Activated naive CD4-positive, alpha-beta T cell treated with anti-CD3 and anti-CD28 coated beads for 36 hours (primary cell): ENCODE measurements at regions not wholly inside any gene's neighbourhood (a gene's known extent, or its start where the extent isn't known, plus 50 kb on each side); places are given as distances from the start of the nearest gene placed in this dataset.
A peak's percentile ranks its signal among the peaks of the same experiment; 100 is the strongest.

Experiments used
- CTCF ChIA-PET: fragments of 350-600 bp; sonication (Branson Sonifier 250); formaldehyde crosslinking; loops from one replicate; lab custom pipeline; 2021; ENCODE audit warnings: antibody characterized with exemption; lab: Charles Lee
- DNase-seq: peaks from one replicate; pipeline ENCODE4 v3.0.0-alpha.2; 2020
- H3K27ac Mint-ChIP-seq: one replicate; pipeline ENCODE4 v1.8.0; 2021; ENCODE audit warnings: mild to moderate bottlenecking, mixed read lengths
- H3K27me3 Mint-ChIP-seq: one replicate; pipeline ENCODE4 v1.8.0; 2021; ENCODE audit warnings: low read depth, mixed read lengths
- H3K36me3 Mint-ChIP-seq: one replicate; pipeline ENCODE4 v1.8.0; 2021; ENCODE audit warnings: low read depth, mixed read lengths
- H3K4me1 Mint-ChIP-seq: one replicate; pipeline ENCODE4 v1.8.0; 2021; ENCODE audit warnings: low read depth, mixed read lengths
- H3K4me3 Mint-ChIP-seq: one replicate; pipeline ENCODE4 v1.8.0; 2021; ENCODE audit warnings: mild to moderate bottlenecking, moderate library complexity, mixed read lengths
- H3K9me3 Mint-ChIP-seq: one replicate; pipeline ENCODE4 v1.8.0; 2021; ENCODE audit warnings: mixed read lengths
- intact Hi-C: fragments of 100-400 bp; cut with micrococcal nuclease; formaldehyde crosslinking; loops from one replicate; pipeline ENCODE4 v1.15.1; 2023

DNA sequence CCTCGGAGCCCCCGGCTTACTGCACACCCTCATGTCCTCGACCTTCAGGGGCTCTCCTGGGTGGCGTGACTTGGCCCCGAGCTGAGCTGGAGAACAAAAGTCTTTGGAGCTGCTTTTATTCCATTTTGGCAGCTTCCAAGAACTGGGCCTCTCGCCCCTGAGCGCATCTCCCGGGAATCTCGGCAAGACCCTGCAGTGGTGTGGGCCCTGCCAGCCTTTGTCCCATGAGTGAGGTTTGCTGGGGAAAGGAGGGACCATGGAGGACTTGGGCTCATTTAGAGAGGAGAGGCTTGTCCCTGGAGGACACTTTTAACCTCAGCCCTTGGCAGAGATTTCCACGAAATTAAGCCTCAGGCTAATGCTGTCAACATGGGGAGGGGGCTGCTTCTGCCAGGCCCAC, 62.3 kb upstream of the SLCO4A1 start:
- no peak overlapping the region for H3K27ac Mint-ChIP-seq
- intact Hi-C loops = no loop called here
- no peaks in the 10 kb centered on the region for H3K36me3 Mint-ChIP-seq
- no peaks in the 10 kb centered on the region for H3K9me3 Mint-ChIP-seq
- DNase-seq = no peak
- H3K4me1 Mint-ChIP-seq = peaks cover 2% of the 10 kb centered on the region
- no peak overlapping the region for H3K4me3 Mint-ChIP-seq
- peaks cover 51% of the 10 kb centered on the region for H3K27me3 Mint-ChIP-seq
- CTCF ChIA-PET = no interaction called here

DNA sequence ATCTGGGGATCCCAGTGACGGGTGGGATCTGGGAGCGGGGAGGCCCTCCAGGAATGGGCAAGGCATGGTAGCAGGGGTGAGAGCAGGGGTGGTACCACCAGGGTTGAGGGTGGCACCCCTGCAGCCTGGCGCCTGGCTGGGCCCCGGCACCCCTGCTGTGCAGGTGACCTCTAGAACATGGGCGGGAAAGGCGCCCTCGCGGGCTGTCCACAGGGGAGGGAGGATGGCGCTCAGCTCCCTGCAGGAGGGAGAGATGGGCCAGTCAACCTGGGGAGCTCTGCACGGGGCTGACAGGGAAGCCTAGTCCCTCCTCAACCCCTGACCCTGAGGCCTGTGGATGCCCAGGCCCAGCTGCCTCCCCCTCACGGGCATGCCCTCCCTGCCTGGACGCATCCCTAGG, 61.6 kb upstream of the SLCO4A1 start:
- Mint-ChIP-seq H3K27ac (no peak overlapping the region), H3K4me3 (no peak overlapping the region), H3K27me3 (peaks cover 54% of the 10 kb centered on the region), H3K4me1 (peaks cover 2% of the 10 kb centered on the region), H3K36me3 (no peaks in the 10 kb centered on the region), H3K9me3 (no peaks in the 10 kb centered on the region)
- intact Hi-C loops = no loop called here
- no peak for DNase-seq
- CTCF ChIA-PET = no interaction called here

DNA sequence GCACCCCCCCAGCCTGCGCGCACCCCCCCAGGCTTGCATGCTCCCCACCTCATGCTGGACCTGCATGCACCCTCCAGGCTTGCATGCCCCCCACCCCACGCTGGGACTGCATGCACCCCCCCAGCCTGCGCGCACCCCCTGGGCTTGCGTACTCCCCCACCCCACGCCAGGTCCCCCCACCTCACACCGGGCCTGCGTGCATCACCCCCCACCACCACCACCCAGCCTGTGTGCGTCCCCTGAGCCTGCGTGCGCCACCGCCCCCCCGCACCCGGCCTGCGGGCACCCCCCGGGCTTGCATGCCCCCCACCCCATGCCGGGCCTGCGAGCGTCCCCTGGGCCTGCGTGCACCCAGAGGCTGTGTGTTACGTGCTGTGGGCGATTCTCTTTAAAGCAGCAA, 61.0 kb upstream of the SLCO4A1 start:
- Mint-ChIP-seq H3K9me3 (no peaks in the 10 kb centered on the region), H3K27me3 (peaks cover 57% of the 10 kb centered on the region), H3K27ac (no peak overlapping the region), H3K4me3 (no peak overlapping the region), H3K4me1 (peaks cover 2% of the 10 kb centered on the region), H3K36me3 (no peaks in the 10 kb centered on the region)
- no peak for DNase-seq
- CTCF ChIA-PET = no interaction called here
- intact Hi-C loops = no loop called here

DNA sequence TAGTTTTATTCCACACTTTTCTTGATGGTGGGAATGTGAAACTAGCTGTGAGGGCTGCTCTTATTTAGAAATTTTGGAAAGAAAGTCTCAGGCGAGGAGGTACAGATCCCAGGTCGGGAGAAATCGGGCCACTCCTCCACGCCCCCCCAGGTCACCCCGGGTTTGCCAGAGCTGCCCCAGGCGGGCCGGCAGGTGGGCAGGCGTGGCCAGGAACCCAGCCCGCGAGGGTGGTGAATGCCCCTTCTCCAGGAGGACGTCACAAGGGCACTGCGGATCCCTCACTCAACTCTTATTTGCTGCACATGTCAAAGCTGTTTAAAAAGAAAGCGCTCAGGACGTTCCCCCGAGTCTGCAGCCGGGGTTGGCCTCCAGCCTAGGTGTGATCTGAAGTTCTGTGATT, 60.5 kb upstream of the SLCO4A1 start:
- no peak for DNase-seq
- Mint-ChIP-seq H3K36me3 (no peaks in the 10 kb centered on the region), H3K4me3 (no peak overlapping the region), H3K4me1 (peaks cover 2% of the 10 kb centered on the region), H3K27me3 (peaks cover 56% of the 10 kb centered on the region), H3K9me3 (no peaks in the 10 kb centered on the region), H3K27ac (no peak overlapping the region)
- intact Hi-C loops = no loop called here
- CTCF ChIA-PET = no interaction called here

DNA sequence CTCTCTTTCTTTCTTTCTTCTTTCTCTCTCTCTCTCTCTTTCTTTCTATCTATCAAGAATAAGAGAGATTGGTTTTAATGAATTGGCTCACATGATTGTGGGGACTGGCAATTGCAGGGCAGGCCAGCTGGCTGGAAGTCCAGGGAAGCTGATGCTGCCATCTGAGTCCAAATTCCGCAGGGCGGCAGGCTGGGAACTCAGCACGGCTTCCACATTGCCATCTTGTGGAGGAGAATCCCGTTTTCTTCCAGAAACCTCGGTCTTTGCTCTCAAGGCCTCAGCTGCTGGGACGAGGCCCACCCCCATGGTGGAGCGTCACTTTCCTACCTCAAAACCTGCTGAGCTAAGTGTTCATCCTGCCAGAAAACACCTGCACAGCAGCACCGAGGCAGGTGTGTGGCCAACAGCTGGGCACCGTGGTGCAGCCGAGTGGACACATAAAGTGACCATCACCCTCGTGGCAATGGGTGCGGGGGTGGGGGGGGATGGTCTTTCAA, 58.8 kb upstream of the SLCO4A1 start:
- no peak for DNase-seq
- H3K9me3 Mint-ChIP-seq = no peaks in the 10 kb centered on the region
- H3K36me3 Mint-ChIP-seq = no peaks in the 10 kb centered on the region
- peaks cover 46% of the 10 kb centered on the region for H3K27me3 Mint-ChIP-seq
- peaks cover 2% of the 10 kb centered on the region for H3K4me1 Mint-ChIP-seq
- CTCF ChIA-PET = no interaction called here
- H3K27ac Mint-ChIP-seq = no peak overlapping the region
- no peak overlapping the region for H3K4me3 Mint-ChIP-seq
- intact Hi-C loops = no loop called here

DNA sequence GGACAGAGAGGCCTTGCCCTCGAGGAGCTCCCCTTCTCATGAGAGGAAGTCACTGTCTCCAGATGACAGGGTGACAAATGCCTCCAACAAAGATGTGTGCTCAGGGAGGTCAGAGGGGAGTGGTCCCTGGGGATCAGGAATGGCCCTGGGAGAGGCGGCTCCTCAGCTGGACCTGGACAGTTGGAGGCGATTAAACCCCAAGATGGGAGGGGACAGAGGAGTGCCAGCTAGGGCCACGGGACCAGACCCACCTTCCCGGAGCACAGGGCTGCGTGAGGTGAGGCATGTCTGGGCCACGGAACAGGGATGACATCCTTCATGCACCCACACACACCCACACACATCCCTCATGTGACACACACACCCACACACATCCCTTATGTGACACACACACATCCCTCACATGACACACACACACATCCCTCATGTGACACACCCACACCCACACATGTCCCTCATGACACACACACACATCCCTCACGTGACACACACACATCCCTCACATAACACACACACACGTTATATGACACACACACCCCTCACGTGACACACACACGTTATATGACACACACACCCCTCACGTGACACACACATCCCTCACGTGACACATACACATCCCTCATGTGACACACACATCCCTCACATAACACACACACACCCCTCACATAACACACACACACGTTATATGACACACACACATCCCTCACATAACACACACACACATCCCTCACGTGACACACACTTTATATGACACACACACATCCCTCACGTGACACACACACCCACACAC, 57.4 kb upstream of the SLCO4A1 start:
- CTCF ChIA-PET = interaction anchor here (1.7 kb wide), 1 partner anchor 32 kb away, joined by 3 read pairs; no protein-coding TSS in a partner anchor
- no peak for DNase-seq
- Mint-ChIP-seq H3K27ac (no peak overlapping the region), H3K4me1 (peaks cover 2% of the 10 kb centered on the region), H3K9me3 (no peaks in the 10 kb centered on the region), H3K36me3 (no peaks in the 10 kb centered on the region), H3K4me3 (no peak overlapping the region), H3K27me3 (peaks cover 32% of the 10 kb centered on the region)
- intact Hi-C loops = no loop called here

DNA sequence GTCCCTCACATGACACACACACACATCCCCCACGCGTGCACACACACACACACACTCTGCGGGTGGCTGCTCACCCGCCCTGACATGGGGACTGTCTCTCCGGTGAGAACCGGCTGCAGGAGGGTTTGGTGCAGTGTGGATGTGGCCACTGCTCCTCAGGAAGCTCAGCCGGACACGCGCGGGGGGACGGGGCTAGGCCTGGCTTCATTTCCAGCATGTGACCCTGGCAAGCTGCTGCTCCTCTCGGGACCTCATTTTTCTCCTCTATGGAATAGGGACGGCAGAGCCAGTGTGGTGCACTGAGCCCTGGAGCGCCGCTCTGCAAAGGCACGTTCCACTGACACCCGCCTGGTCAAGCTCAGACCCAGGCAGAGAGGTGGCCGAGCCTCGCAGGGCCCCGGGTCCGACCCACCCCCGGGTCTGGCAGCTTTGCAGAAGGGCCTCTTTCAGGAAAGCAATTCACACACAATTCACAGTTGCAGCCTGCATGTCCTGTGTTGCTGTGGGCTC, 56.8 kb upstream of the SLCO4A1 start:
- CTCF ChIA-PET = interaction anchor here (1.7 kb wide), 1 partner anchor 31 kb away, joined by 3 read pairs; no protein-coding TSS in a partner anchor
- Mint-ChIP-seq H3K4me3 (no peak overlapping the region), H3K27me3 (peaks cover 28% of the 10 kb centered on the region), H3K4me1 (peaks cover 2% of the 10 kb centered on the region), H3K9me3 (no peaks in the 10 kb centered on the region), H3K27ac (no peak overlapping the region), H3K36me3 (no peaks in the 10 kb centered on the region)
- no peak for DNase-seq
- intact Hi-C loops = no loop called here

DNA sequence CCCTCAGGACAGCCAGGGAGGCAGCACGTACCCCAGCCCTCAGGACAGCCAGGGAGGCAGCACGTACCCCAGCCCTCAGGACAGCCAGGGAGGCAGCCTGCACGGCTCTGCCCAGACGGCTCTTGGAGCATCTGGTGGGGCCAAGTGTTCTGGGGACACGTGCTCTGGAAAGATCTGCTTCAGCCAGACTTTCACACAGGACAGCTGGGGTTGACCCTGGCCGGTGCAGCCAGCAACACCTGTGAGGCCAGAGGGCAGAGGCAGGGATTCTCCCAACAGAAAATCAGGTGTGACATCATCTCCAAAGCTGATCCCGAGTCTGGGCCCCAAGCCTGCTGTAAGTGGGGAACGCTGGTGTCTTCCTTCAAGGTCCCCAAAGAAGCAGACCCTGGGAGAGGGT, 55.5 kb upstream of the SLCO4A1 start:
- Mint-ChIP-seq H3K4me3 (no peak overlapping the region), H3K36me3 (no peaks in the 10 kb centered on the region), H3K27me3 (peaks cover 28% of the 10 kb centered on the region), H3K4me1 (no peaks in the 10 kb centered on the region), H3K9me3 (no peaks in the 10 kb centered on the region), H3K27ac (no peak overlapping the region)
- CTCF ChIA-PET = no interaction called here
- no peak for DNase-seq
- intact Hi-C loops = no loop called here

DNA sequence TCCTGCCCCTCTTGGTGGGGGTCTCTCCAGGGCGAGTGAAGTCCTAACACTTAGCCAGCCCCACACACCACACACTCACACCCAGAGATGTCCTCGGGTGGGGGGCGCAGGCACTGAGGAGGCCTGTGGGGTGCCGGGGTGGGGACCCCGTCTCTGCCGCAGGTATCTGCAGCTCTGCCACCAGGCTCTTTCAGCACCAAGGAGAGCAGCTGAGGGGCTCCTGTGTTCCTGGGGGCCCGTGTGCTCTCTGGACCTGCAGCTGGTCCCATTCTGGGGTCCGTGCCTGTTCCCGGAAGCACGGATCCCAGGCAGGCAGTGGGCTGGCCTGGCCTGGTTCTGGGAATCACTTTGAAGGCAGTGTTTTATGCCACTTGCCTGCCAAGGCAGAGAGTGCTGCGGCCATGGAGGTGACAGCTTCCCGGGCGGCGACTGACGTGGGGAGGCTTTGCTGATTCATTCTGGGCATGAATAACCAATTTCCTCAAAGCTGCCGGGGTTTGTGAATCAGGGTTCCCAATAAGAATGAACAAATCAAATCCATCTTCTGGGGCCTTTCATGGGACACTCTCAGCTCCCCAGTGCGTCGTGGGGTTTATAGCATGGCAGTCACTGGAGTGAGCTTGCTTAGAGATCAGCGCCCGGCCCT, 54.4 kb upstream of the SLCO4A1 start:
- H3K4me1 Mint-ChIP-seq = no peaks in the 10 kb centered on the region
- peak; percentile 59 for DNase-seq
- no peak overlapping the region for H3K4me3 Mint-ChIP-seq
- peaks cover 23% of the 10 kb centered on the region for H3K27me3 Mint-ChIP-seq
- no peak overlapping the region for H3K27ac Mint-ChIP-seq
- no peaks in the 10 kb centered on the region for H3K9me3 Mint-ChIP-seq
- CTCF ChIA-PET = interaction anchor here (0.7 to 1.5 kb wide), 2 partner anchors 29 to 204 kb away, joined by 3 to 4 read pairs; no protein-coding TSS in a partner anchor
- no peaks in the 10 kb centered on the region for H3K36me3 Mint-ChIP-seq
- intact Hi-C loops = no loop called here

DNA sequence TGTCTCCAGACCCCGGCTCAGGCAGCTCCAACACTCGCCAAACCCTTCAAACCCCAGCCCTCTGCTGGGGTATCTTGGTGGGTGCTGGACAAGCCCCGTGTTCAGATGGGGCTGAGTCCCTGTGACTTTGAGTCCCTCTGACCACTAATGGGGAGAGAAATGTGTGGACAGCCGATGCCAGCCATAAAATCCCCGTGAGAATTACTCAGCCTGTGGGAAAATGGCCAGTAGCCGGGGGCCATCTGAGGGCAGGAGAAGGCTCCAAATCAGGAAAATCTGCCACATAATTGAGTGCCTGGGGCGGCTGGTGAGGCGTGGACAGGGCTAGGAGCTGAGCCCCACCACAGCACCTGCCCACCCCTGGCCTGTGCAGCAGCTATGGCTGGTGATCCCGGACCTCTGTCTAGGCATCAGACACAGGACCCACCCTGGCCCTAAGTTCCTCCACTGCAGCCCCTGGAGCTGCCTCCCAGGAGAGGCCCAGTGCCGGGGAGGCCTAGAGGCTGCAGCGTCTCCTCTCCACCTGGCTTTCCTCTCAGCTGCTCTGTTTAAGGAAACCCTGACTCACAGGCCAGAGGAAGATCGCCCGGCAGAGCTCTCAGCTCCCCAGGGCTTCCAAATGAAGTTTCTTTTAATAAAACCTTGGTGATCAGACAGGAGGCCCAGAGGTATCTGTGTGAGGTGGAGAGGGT, 53.7 kb upstream of the SLCO4A1 start:
- H3K4me1 Mint-ChIP-seq = no peaks in the 10 kb centered on the region
- no peak for DNase-seq
- CTCF ChIA-PET = interaction anchor here (0.7 to 1.5 kb wide), 2 partner anchors 28 to 203 kb away, joined by 3 to 4 read pairs; no protein-coding TSS in a partner anchor
- H3K27me3 Mint-ChIP-seq = peaks cover 18% of the 10 kb centered on the region
- no peak overlapping the region for H3K27ac Mint-ChIP-seq
- no peaks in the 10 kb centered on the region for H3K36me3 Mint-ChIP-seq
- no peak overlapping the region for H3K4me3 Mint-ChIP-seq
- intact Hi-C loops = no loop called here
- H3K9me3 Mint-ChIP-seq = no peaks in the 10 kb centered on the region

DNA sequence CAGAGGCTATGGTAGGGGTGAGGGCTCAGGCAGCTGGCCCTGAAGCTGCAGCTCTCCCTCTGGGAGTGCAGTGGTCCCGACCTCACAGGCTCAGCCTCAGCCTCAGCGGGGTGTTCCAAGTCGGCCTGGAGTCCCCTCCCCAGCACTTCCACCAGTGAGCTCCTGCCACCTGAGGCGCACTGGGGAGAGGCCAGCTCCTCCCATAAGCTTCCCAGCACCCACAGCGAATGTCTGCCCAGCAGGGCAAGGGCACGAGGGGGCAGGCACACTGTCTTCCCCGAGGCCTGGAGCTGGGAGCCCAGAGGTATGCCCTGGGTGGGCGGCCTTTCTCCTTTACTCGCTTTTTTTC, 53.2 kb upstream of the SLCO4A1 start:
- peaks cover 18% of the 10 kb centered on the region for H3K27me3 Mint-ChIP-seq
- H3K27ac Mint-ChIP-seq = no peak overlapping the region
- H3K4me3 Mint-ChIP-seq = no peak overlapping the region
- no peaks in the 10 kb centered on the region for H3K36me3 Mint-ChIP-seq
- CTCF ChIA-PET = interaction anchor here (1.5 kb wide), 1 partner anchor 203 kb away, joined by 4 read pairs; no protein-coding TSS in a partner anchor
- DNase-seq = no peak
- no peaks in the 10 kb centered on the region for H3K9me3 Mint-ChIP-seq
- intact Hi-C loops = no loop called here
- no peaks in the 10 kb centered on the region for H3K4me1 Mint-ChIP-seq

DNA sequence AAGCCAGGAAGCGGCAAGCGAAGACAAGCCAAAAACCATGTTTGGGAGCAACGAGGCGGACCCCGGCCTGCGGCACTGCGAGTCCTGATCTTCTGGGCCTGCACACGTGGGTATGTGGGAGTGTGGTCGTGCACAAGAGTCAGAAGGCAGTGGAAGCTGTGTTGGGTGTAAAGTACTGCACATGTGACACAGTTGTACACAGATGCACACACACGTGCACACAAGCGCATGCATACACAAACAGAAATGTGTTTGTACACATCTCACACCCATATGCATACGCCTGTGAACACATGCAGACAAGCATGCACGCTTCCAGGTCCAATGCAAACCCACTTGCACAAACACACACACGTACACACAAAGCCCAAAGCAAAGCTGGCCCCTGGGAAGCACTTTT, 52.6 kb upstream of the SLCO4A1 start:
- intact Hi-C loops = no loop called here
- no peaks in the 10 kb centered on the region for H3K4me1 Mint-ChIP-seq
- H3K4me3 Mint-ChIP-seq = no peak overlapping the region
- CTCF ChIA-PET = no interaction called here
- DNase-seq = no peak
- H3K27me3 Mint-ChIP-seq = peaks cover 19% of the 10 kb centered on the region
- H3K27ac Mint-ChIP-seq = no peak overlapping the region
- no peaks in the 10 kb centered on the region for H3K9me3 Mint-ChIP-seq
- H3K36me3 Mint-ChIP-seq = no peaks in the 10 kb centered on the region
